ENCODE measurements at regions not wholly inside any gene's neighbourhood (a gene's known extent, or its start where the extent isn't known, plus 50 kb on each side); places are given as distances from the start of the nearest gene placed in this dataset.

DNA sequence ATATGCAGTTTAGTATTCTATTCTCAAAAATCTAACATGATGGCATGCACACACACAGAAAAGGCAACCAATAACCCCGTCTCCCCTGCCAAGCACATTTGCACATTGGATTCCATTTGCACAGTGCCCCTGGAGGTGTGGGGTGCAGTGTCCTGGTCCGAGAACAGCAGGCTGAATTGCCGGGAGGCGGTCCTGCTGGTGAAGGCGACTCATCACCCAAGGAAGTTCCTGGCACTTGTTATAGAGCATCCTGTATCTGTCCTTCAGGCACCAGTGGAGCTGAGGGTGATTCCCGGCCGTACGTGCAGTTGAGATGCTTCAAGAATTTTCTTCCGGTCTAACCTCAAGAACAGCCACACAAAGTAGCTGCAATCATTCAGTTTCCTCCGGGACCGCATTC lies 73.0 kb upstream of the RAB12 start:
- DNase-seq (ENCODE audit: low spot score), result no peak

DNA sequence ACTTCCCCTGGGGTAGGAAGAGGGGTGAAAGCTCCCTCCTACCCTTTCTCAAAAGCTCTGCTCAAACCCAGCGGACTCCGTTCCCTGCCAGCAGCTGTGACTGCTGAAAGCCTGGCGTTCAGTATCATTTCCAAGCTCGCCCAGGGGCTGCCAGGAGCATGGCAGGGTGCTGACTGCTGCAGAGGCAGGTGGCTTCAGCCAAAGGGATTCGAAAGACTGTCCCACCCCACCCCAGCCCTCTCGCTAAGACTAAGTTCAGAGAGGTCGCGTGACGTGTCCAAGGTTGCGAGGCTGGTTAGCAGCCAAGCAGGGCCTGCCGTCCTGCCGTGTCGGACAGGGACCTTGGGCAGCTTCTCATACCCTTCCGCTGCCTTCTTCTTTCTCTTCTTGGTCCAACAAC lies 72.3 kb upstream of the RAB12 start:
- no peak for DNase-seq (ENCODE audit: low spot score)

DNA sequence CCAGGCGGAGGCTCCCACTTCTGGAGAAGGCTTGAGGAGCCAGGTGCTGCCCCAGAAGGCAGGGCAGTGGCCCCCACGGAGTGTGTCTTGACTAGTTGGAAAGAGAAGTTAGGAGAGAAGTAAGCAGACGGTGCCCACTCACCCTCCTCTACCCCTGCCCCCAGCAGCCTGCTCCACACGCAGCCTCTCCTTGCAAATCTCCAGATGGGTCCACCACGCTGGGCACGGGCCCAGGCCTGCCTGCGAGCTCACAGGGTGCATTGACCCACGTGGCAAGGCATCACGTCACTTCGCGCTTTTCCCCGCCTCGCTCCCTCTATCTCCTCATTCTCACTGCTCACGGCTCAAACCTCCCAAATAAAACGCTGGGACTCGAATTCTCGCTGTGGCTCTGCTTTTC lies 71.8 kb upstream of the RAB12 start:
- DNase-seq (ENCODE audit: low spot score), result no peak

DNA sequence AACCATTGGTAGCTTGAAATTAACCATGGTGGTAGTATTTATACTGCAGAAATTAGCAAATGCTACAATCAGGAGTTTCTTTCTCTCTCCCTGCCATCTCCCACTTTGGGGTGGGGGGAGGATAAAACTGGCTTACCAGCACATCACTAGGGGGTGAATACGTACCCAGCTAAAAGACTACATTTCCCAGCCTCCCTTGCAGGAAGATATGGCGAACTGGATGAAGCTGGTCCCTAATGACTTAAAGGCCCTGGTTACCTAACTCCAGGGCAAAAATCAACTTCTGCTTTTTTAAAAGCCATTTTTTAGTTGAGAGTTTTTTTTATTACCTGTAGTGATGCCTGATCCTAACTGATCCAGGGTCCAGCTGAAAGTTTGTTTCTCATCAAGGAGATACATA lies 70.3 kb upstream of the RAB12 start:
- DNase-seq (ENCODE audit: low spot score), result no peak

DNA sequence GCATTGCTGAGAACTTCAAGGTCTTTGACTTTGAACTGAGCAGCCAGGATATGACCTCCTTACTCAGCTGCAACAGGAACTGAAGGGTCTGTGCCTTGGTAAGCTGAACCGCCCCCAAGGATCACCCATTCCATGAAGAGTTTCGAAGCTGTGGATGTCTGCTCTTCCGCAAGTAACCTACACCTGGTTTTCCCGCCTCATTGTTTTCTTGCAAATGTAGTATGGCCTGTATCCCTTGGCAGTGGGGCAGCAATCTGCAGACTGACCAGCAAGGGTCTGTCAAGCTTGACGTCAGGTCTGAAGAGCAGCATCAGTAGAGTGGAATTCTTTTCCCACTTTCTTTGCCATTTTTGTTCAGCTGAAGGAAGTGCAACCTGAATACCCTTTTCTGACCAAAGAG lies 62.6 kb upstream of the RAB12 start:
- no peak for DNase-seq (ENCODE audit: low spot score)

DNA sequence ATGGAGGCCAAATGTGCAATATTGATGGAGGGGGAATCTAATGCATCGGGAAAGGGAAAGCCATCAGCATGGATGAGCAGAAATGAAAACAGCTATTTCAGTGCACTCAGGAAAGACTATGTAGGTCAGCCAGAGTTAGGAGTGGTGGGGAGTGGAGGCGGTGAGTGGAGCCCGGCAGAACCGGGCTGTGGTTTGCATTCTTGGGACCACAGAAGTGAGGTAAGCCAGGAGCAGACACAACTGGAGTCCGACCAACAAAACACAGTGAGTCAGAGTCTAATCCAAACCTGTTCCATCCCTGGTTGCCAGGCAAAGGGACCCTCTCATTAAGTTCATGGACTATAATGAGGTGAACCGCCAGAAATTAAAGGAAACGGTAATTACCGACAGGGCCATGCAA lies 61.1 kb upstream of the RAB12 start:
- no peak for DNase-seq (ENCODE audit: low spot score)

DNA sequence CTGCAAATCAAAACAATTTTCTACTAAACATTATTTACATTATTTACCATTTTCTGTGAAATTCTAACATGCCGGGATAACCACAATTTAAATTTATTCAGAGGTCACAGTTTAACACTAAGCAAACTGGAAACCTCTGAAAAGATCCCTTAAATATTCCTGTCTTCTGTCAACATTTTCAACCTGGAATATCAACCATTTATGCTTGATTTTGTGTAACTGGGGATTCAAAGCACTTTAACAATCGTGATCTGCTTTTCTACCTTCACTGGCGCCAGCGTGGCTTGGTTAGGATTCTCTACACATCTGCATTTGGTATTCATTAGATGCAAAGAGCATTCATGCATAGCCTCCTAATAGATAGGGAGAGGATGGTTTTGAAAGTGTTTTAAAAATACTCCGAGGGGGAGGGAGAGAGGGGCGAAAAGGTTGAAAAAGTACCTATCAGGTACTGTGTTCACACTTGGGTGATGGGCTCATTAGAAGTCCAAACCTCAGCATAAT lies 59.9 kb upstream of the RAB12 start:
- no peak for DNase-seq (ENCODE audit: low spot score)

DNA sequence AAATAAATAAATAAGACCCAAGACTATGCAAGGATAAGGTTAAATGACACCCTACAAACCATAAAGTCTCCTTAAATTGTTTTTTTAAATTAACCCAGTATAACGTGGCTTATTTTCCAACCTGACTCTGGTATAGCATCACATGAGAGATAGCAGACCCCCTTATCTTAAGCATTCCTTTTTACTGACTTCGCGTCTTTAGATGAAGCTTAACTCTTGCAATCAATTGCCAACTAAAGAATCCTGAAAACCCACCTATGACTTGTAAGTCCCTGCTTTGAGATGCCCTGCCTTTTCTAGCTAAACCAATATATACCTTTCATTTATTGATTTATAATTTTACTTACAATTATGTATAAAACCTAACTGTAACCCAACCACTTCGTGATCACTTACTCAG lies 57.1 kb upstream of the RAB12 start:
- DNase-seq (ENCODE audit: low spot score), result no peak

DNA sequence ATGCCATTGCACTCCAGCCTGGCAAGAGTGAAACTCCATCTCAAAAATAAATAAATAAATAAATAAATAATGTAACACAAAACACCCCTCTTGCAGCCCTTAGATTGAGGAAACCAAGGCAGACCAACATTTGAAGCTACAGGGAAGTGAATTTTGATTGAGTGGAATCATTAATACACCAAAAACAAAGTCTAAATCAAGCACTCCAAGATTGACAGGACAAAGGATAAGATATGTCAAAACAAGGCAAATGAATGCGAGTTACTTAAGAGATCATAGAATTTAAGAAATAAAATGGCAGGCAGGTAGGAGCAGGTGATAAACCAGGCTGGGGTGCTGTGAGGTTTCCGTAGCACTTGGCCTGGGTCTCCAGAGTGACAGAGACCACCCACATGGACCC lies 54.9 kb upstream of the RAB12 start:
- no peak for DNase-seq (ENCODE audit: low spot score)

DNA sequence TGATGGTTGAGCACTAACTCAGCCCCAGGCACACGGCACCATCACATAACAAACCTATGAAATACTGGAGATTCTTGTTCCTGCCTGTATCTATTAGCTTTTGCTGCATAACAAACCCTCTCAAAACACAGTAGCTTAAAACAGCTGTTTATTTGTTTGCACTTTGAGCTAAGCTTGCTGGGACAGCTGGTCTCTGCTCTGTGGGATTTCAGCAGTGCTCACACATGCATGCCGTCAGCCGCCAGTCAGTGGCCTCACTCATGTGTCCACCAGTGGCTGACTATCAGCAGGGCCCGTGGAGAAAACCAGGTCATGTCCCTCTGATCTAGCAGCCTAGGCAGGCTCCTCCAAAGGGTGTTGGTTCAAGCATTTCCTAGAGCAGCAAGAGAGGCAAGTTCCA lies 52.8 kb upstream of the RAB12 start:
- no peak for DNase-seq (ENCODE audit: low spot score)

Measured in mesenteric fat pad (tissue), 1 donor.